Smooth muscle cell (in vitro differentiated cells): ENCODE measurements at regions not wholly inside any gene's neighbourhood (a gene's known extent, or its start where the extent isn't known, plus 50 kb on each side); places are given as distances from the start of the nearest gene placed in this dataset.

Experiments used
- DNase-seq: peaks from one replicate; lab custom pipeline; 2025; ENCODE audit not compliant: unreplicated experiment; lab: John Stamatoyannopoulos, UW
- H2AFZ ChIP-seq: fragments of 200-600 bp; sonication (generic); 2 replicates; pipeline ENCODE4 v1.6.0; 2016; ENCODE audit warnings: antibody characterized with exemption, low read depth, mild to moderate bottlenecking
- H3F3A ChIP-seq: fragments of 200-600 bp; sonication (generic); 2 replicates; pipeline ENCODE4 v1.6.0; 2017; ENCODE audit warnings: antibody characterized with exemption, low read depth
- H3K27ac ChIP-seq: fragments of 200-600 bp; sonication (generic); 2 replicates; pipeline ENCODE4 v1.5.1; 2016; ENCODE audit warnings: low read depth, mild to moderate bottlenecking
- H3K27me3 ChIP-seq: fragments of 200-600 bp; sonication (generic); 2 replicates; pipeline ENCODE4 v1.6.1; 2016; ENCODE audit warnings: low read depth, mild to moderate bottlenecking
- H3K36me3 ChIP-seq: fragments of 200-600 bp; sonication (generic); 2 replicates; pipeline ENCODE4 v1.5.1; 2016; ENCODE audit warnings: low read depth
- H3K4me1 ChIP-seq: fragments of 200-600 bp; sonication (generic); 2 replicates; pipeline ENCODE4 v1.5.1; 2016; ENCODE audit warnings: low read depth
- H3K4me2 ChIP-seq: fragments of 200-600 bp; sonication (generic); 2 replicates; pipeline ENCODE4 v1.6.0; 2016; ENCODE audit warnings: mild to moderate bottlenecking
- H3K4me3 ChIP-seq: fragments of 200-600 bp; sonication (generic); 2 replicates; pipeline ENCODE4 v1.5.1; 2016; ENCODE audit warnings: mild to moderate bottlenecking
- H3K79me2 ChIP-seq: fragments of 200-600 bp; sonication (generic); 2 replicates; pipeline ENCODE4 v1.6.0; 2016; ENCODE audit warnings: low read depth, mild to moderate bottlenecking
- H3K9ac ChIP-seq: fragments of 200-600 bp; sonication (generic); 2 replicates; pipeline ENCODE4 v1.6.0; 2016; ENCODE audit warnings: low read depth
- H3K9me3 ChIP-seq: fragments of 200-600 bp; sonication (generic); replicated peaks from 2 replicates; pipeline ENCODE4 v1.5.1; 2016; ENCODE audit warnings: low read depth
- H4K20me1 ChIP-seq: fragments of 200-600 bp; sonication (generic); 2 replicates; pipeline ENCODE4 v1.6.0; 2016; ENCODE audit warnings: low read depth
- CTCF ChIP-seq: fragments of 200-600 bp; sonication (generic); IDR thresholded peaks from 2 replicates; pipeline ENCODE4 v1.5.1; 2017; ENCODE audit warnings: borderline replicate concordance, mild to moderate bottlenecking, antibody characterized with exemption; ENCODE audit not compliant: insufficient read depth, poor library complexity, severe bottlenecking
- WGBS: methylation state at CpG from one replicate; pipeline ENCODE4 v1.1.7; 2016; ENCODE audit warnings: low lambda C conversion rate; 5-methylcytosine and 5-hydroxymethylcytosine counted together

- 98% methylated on average over 3 of the region's 3 CpGs for WGBS
These were observed 118.4 kb upstream of the HAAO start for GRCh38 chr2:42910645-42911405.

GRCh38 chr2:42909966-42910365 lies 117.6 kb upstream of the HAAO start:
- no peak for TF ChIP-seq CTCF
- no peaks in the 10 kb centered on the region for H3K27me3 ChIP-seq
- no peak for DNase-seq

More at GRCh38 chr2:42910645-42911405, 118.4 kb upstream of the HAAO start:
- no peaks in the 10 kb centered on the region for H3K27me3 ChIP-seq
- no peaks in the 10 kb centered on the region for H3K36me3 ChIP-seq
- no peak for TF ChIP-seq CTCF
- H3K79me2 ChIP-seq = no peaks in the 10 kb centered on the region
- H3K27ac ChIP-seq = no peak overlapping the region
- H3F3A ChIP-seq = peaks cover 10% of the 10 kb centered on the region
- H3K4me1 ChIP-seq = peaks cover 25% of the 10 kb centered on the region
- no peak overlapping the region for H2AFZ ChIP-seq
- no peak overlapping the region for H3K4me3 ChIP-seq
- H3K4me2 ChIP-seq = no peak overlapping the region
- no peaks in the 10 kb centered on the region for H3K9me3 ChIP-seq
- no peaks in the 10 kb centered on the region for H4K20me1 ChIP-seq
- no peak overlapping the region for H3K9ac ChIP-seq
- no peak for DNase-seq

GRCh38 chr2:42908518-42909200 lies 116.3 kb upstream of the HAAO start:
- Histone ChIP-seq H3K4me1 (peaks cover 24% of the 10 kb centered on the region), H3K27me3 (no peaks in the 10 kb centered on the region), H3K4me3 (no peak overlapping the region), H3K79me2 (no peaks in the 10 kb centered on the region), H3K27ac (no peak overlapping the region), H2AFZ (no peak overlapping the region), H4K20me1 (no peaks in the 10 kb centered on the region), H3K4me2 (peak overlapping the region; percentile 41), H3K9ac (no peak overlapping the region), H3K36me3 (no peaks in the 10 kb centered on the region), H3K9me3 (no peaks in the 10 kb centered on the region), H3F3A (peaks cover 4% of the 10 kb centered on the region)
- DNase-seq = no peak
- WGBS = 67% methylated on average over 6 of the region's 6 CpGs
- TF ChIP-seq CTCF = no peak

More at GRCh38 chr2:42909966-42910365, 117.6 kb upstream of the HAAO start:
- H3K9ac ChIP-seq = no peak overlapping the region
- no peaks in the 10 kb centered on the region for H3K36me3 ChIP-seq
- H3K4me2 ChIP-seq = no peak overlapping the region
- peaks cover 4% of the 10 kb centered on the region for H3F3A ChIP-seq
- no peak overlapping the region for H2AFZ ChIP-seq
- peaks cover 24% of the 10 kb centered on the region for H3K4me1 ChIP-seq
- no peaks in the 10 kb centered on the region for H4K20me1 ChIP-seq
- WGBS = 93% methylated on average over 7 of the region's 7 CpGs
- no peak overlapping the region for H3K4me3 ChIP-seq
- no peak overlapping the region for H3K27ac ChIP-seq
- no peaks in the 10 kb centered on the region for H3K9me3 ChIP-seq
- no peaks in the 10 kb centered on the region for H3K79me2 ChIP-seq

- Histone ChIP-seq H3F3A (peaks cover 4% of the 10 kb centered on the region), H2AFZ (no peak overlapping the region), H3K79me2 (no peaks in the 10 kb centered on the region), H3K27me3 (no peaks in the 10 kb centered on the region), H3K4me2 (no peak overlapping the region), H3K9ac (no peak overlapping the region), H3K4me1 (peaks cover 24% of the 10 kb centered on the region), H3K27ac (no peak overlapping the region), H3K9me3 (no peaks in the 10 kb centered on the region), H4K20me1 (no peaks in the 10 kb centered on the region), H3K36me3 (no peaks in the 10 kb centered on the region), H3K4me3 (no peak overlapping the region)
- TF ChIP-seq CTCF = no peak
- DNase-seq = no peak
- 95% methylated on average over 1 of the region's 1 CpG for WGBS
These were observed 115.5 kb upstream of the HAAO start for GRCh38 chr2:42907835-42908234.
